HG03108 (cell line): ENCODE measurements at regions not wholly inside any gene's neighbourhood (a gene's known extent, or its start where the extent isn't known, plus 50 kb on each side); places are given as distances from the start of the nearest gene placed in this dataset.
A peak's percentile ranks its signal among the peaks of the same experiment; 100 is the strongest.

Source experiments
- ATAC-seq: cut with Tn5 transposase; IDR thresholded peaks from one replicate; pipeline ENCODE4 v1.9.1; 2021; ENCODE audit warnings: moderate library complexity; ENCODE audit not compliant: unreplicated experiment

DNA sequence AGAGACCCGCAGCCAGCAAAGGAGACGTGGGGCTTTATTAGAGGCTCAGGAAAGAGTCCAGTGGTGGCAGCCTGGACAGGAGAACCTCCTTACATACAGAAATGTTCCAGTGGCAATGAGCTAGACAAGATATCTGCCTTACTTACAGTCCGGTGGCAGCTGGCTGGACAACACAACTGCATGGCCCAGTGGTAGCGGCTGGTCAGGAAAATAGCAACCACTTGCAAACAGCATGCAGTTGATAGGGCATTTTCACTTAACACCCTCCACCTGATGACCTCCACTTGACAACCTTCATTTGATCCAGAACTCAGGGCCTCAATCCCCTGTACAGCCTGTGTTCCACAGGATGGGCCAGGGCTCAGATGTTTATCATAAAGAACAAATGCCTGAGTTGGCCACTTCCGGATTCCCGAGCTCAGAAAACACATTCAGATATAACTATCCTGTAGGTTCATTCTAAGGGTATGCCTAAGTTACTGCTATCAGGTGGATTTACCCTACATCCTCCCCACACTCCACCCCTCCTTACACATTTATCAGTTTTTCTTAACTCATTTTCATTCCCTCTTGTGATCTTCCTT is 63.3 kb upstream of the ITPRID2 start:
- ATAC-seq, result no peak

DNA sequence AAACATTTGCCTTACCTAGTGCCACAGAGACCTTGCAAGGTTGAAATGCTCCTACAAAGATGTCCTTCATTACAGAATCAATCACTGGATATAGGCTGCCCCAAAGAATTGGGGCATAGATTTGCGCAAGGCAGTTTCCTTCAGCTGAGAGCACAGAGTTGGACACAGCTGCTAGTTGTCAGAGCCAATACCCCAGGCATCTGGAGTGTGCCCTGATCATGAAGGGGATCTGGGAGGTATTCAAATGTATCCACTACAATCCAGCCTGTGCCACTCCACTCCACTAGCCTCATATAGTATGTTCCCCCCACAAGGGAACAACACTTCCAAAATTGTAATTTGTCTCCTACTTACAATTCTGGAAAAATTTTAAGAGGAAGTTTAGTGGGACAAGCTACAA is 62.3 kb upstream of the ITPRID2 start:
- ATAC-seq, result no peak

DNA sequence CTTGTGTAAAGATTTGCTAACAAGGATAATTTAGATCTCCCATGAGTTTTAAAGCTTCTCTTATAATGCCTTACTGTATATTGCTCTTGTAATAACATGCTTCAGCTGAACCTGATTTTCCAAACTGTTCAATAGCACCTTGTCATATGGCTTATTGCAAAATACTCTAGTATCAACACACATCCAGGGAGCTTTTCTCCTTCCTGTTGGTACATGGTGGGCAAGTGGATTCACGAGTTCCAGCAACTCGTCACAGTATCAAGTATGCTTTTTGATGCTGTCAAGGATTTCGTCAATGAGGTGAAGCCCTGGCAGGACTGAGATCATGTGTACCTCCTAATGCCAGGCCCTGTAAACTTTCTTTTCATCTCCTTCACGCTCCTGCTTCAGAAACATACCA is 59.5 kb upstream of the ITPRID2 start:
- no peak for ATAC-seq

DNA sequence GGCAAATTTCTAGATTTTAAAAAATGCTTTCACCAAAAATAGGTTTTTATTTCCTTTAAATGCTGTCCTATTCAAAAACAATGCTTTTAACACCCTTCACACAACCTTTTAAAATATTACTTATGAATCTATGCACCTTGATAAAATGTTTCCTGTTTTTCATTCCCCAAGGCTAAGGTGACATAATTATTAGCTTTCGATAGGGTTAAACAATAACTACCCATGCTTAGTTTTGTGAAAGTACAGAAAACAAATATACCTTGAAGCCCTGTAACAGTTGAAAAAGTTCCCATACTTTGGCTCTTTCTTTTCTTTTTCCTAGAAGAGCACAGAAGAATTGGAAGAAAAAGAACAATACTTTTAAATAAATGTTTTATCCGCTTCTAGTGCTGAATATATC is 54.9 kb upstream of the ITPRID2 start:
- peak; percentile 80 for ATAC-seq

DNA sequence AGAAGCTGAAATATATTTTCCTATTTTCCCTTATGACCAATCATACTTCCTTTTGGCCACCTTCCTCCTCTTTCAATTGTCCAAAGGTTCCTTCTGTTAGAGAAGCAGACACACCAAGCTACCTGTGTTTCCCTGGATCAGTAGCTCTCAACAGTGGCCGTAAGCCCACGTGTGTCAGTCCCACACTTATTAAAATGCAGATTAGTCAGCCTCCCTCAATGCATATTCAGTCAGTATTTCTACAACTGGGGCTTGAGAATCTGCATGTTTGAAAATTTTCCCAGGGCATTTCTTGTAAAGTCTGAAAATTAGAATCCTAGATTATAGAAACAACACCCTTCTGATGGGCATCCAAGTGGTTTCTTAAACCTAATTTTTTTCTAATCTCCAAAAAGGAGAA is 54.0 kb upstream of the ITPRID2 start:
- no peak for ATAC-seq

DNA sequence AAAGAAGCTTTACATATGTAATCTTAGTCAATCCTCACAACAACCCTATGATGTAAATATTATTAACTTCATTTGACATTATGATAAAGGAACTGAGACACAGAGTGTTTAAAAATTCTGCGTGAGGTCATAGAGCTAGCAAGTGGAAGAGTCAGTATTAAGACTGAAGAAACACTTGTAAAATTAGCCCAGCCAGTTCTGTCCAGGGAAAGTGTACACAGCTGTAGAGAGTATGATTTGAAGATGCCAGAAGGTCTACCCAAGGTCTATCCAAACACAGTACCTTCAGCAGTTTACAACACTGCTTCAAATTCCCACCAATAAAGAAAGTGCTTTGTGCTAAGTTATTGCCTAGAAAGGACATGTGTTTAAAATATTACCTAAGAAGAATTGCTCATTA is 51.7 kb upstream of the ITPRID2 start:
- no peak for ATAC-seq

DNA sequence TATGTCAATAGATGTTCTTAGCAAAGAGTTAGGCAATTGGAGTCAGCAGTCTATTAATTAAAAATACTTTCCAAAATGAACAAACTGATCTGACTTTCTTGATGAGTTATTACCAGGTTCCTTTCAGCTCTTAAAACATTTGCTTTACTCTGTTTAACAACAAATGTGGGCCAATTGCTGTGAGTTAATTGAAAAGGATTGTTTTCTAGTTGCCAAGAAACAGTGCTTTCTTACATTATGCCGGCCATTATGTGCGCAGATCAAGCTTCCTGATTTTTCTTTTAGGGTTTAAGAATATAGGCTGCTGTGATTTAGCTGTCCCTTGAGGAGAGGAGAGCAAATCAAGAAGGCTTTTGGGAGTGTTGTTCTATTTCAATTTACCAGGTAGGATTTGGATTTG is 50.5 kb upstream of the ITPRID2 start:
- ATAC-seq, result no peak
